RPMI7951 (cell line): ENCODE measurements at regions not wholly inside any gene's neighbourhood (a gene's known extent, or its start where the extent isn't known, plus 50 kb on each side); places are given as distances from the start of the nearest gene placed in this dataset.
A peak's percentile ranks its signal among the peaks of the same experiment; 100 is the strongest.

Experiments
- DNase-seq: peaks from one replicate; pipeline ENCODE4 v3.0.0-alpha.2; 2012; ENCODE audit warnings: low read depth

- no peak for DNase-seq
Measured at GRCh38 chrX:20863649-20864048, 510.6 kb upstream of the CNKSR2 start.

DNA sequence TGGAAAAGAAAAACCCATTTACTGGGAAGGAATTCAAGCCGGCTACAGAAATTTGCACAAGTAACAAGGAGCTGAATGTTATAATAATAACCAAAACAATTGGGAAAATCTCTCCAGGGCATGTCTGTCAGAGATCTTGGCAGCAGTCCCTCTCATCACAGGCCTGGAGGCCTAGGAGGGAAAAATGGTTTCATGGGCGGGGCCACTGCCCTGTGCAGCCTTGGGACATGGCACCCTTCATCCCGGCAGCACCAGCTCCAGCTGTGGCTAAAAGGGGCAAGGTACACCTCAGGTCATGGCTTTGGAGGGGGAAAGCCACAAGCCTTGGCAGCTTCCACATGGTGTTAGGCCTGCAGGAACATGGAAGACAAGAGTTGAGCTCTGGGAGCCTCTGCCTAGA, 513.1 kb upstream of the CNKSR2 start:
- no peak for DNase-seq

GRCh38 chrX:20857746-20858145, 516.5 kb upstream of the CNKSR2 start:
- peak; percentile 9 for DNase-seq

- no peak for DNase-seq
Measured at GRCh38 chrX:20838477-20838876, 535.7 kb upstream of the CNKSR2 start.

DNA sequence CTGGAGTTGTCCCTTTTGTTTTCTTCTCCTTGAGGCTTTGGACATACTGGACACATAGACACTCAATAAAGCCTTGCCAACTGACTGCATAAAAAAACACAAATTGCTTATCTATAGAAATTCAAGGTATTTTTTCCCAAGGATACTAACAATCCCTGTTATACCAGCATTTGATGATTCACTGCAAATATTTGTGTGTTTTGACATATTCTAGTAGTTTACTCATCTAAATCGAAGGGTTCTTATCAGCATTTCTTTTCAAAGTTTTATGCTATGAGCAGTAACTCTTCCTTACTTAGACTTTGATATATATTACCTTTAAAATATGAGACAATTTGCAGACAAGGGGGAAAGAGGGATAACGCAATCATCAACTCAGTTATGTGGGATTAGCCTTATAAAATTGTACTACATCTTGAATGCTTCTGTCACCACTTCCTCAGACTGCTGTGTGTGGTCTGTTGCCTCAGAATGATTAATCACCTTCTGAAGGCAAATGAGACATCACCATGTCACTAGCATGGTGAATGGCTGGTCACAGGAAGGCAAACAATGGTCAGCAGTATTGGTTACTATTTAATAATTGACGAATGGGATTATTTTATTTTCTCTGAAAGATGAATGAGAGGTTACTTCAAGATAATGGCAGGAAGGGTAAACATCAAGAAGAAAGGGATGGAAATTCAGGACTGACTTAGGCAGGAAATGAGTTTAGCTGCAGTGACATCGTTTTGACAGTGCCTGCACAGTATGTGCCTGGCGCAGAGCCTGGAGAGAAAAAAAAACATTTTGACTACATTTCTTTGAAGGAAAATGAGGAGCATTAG, 544.3 kb upstream of the CNKSR2 start:
- peak; percentile 4 for DNase-seq

DNA sequence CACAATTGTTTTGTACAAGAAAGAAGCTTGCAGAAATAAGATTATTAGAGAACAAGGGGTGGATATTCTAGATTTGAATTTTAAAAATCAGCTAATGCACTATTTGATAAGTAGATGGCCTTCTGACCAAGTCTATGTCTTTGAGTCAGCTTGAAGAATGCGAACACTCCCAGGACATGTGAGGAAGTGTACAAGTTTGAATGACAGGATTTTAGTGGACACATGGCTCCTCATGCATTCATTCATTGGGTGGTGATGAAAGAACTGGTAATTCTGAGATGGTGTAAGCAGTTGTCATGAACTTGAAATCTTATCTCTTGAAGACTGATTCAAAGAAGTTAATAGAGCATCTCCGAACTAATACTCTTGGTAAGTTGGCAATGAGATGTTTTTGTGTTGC, 548.2 kb upstream of the CNKSR2 start:
- DNase-seq = no peak

GRCh38 chrX:20803971-20804370, 537.3 kb upstream of the RPS6KA3 start:
- no peak for DNase-seq

DNA sequence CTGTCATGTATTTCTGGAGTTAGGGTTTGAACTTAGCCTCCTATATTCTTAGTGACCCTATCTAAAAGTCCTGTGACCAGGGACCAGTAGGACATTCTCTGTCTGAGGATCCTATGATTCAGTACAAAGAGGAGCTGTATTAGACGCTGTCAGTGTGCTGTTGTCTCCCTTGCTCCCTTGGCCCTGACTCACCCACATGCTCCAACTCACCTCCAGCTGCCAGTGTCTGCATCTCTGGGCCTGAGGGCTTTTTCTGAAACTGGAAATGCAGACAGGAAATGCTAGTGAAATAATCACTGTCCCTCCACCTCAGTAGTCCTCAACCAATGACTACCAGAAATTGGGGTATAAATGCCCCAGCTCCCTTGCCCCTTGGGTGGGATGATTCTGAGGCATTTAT, 535.3 kb upstream of the RPS6KA3 start:
- DNase-seq = peak; percentile 0

DNA sequence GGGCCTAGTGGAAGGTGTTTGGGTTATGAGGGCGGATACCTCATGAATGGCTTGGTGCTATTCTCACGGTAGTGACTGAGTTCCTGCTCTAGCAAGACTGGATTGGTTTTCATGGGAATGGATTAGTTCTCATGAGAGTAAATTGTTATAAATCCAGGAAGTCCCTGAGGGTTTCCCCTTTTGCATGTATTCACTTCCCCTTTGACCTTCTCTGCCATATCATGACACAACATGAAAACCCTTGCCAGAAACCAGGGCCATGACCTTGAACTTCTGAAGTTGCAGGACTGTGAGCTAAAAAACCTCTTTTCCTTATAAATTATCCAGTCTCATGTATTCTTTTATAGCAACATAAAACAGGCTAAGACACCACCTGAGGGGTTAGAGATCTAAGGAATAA, 529.7 kb upstream of the RPS6KA3 start:
- no peak for DNase-seq

GRCh38 chrX:20789103-20789502, 522.4 kb upstream of the RPS6KA3 start:
- DNase-seq = no peak

DNA sequence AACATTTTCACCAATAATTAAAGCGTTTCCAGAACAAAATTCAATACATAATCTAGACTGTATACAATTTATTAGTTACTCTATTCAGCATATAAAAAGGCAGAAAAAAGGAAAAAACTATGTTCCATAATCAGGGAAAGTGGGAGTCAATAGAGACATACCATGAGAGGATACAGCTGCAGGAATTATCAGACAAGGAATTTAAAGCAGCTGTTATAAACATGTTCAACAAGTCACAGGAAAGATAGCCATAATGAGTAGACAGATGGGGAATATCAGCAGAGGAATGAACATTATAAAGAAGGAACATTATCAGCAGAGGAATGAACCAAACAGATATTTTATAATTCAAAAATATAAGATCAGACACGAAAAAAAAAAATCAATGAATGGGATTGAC, 500.6 kb upstream of the RPS6KA3 start:
- DNase-seq = no peak

DNA sequence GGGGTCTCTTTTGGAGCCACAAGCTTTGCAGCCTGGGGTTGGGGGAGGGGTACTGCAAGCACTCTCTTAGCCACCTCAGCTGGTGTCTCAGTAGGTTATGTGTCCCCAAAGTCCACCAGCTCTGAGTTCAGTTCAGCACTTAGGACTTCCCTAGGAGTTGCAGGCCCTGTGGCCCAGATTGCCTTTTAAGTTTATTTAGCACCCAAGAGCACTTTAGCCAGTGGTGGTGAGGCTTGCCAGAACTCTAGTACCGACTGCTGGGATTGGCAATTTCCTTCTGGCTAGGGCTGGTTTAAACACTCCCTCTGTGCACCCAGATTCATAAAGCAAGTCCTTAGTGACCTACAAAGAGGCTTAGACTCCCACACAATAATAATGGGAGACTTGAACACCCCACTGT, 489.9 kb upstream of the RPS6KA3 start:
- DNase-seq = no peak

DNA sequence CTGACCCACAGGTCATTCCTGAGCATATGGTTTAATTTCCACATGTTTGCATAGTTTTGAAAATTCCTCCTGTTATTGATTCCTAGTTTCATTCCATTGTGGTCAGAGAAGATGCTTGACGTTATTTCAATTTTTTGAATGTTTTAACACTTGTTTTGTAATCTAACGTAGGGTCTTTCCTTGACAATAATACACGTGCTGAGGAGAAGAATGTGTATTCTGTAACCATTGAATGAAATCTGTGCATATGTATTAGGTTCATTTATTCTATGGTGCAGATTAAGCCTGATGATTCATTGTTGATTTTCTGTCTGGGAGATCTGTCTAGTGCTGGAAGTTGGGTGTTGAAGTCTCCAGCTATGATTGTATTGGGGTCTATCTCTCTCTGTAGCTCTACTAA, 486.4 kb upstream of the RPS6KA3 start:
- DNase-seq = no peak

DNA sequence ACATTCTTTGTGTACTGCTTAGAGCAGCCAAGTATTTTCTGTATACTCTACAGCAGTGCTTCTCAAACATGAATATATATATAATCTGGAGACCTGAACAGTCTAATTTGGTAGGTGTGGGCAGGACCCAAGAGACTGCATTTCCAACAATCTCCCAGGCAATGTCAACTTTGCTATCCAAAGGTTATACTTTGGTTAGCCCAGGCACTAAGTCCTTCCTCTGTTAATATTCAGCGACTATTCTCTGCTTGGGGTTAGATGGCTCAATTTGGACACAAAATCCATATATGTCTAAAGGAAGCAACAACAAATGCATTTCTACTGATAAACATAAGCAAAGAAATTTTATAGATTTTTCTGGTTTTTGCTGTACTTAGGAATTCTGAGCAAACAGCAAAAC, 480.0 kb upstream of the RPS6KA3 start:
- no peak for DNase-seq

DNA sequence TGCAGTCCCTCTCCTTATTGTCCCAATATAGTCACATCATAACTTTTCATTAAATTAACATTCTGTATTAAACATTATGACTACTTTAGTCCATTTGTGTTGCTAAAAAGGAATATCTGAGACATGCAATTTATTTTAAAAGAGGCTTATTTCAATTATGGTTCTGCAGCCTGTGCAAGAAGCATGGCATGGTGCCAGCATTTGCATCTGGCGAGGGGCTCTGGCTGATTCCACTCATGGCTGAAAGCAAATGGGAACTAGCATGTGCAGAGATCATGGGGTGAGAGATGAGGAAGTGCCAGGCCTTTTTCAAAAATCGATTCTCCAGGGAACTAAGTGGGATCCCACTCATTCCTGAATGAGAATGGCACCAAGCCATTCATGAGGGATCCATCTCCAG, 476.3 kb upstream of the RPS6KA3 start:
- DNase-seq = no peak

GRCh38 chrX:20742106-20742505, 475.4 kb upstream of the RPS6KA3 start:
- no peak for DNase-seq

DNA sequence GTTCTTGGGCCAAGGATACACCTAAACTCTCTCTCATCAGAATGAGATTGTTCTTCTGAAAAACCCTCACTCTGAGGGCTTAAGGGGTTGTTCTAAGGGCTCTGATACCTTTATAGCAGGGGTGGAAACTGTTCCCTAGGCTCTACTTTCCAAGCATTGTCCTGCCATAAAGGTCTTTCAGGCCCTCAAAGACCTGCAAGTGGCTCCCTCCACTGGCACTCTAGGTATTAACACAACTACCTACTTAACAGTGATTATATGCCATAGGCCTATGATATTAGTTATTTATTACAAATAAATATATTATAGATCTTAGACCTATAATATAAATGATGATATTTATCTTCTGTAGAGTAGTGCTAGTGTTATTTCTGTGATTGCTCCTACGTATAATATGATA, 473.7 kb upstream of the RPS6KA3 start:
- DNase-seq = no peak

GRCh38 chrX:20739038-20739745, 472.5 kb upstream of the RPS6KA3 start:
- DNase-seq = no peak

GRCh38 chrX:20729416-20729815, 462.7 kb upstream of the RPS6KA3 start:
- no peak for DNase-seq

- DNase-seq = no peak
Measured at GRCh38 chrX:20727447-20727846, 460.7 kb upstream of the RPS6KA3 start.

DNA sequence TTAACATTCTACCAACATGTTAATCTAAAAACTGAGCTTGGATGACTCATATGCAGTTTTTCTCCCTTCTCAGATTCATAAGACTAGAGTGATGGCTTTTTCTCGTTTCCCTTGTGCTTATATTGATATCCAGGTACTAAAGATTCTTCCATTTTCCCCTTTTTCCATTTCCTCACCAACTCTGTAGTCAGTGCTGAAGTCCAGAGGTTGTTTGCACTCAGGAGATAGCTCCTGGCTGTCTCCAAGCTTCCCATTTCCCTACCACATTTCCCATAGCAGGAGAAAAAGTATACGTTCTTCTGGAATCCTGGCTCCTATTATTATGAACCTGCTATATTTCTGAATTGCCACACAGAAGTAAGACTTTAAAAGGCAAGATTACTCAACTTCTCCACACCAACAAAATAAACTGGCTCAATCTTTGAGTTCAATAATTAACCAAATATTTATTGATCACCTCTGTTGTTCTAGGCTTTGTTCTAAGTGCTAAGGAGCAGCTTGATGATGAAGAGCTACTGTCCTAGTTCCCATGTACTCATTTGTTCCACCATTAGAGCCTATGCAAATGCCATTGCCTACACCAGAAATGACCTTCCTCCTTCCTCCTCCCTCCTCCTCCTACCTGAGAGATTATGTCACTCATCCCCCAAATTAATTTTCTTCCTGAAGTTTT, 454.4 kb upstream of the RPS6KA3 start:
- DNase-seq = no peak

DNA sequence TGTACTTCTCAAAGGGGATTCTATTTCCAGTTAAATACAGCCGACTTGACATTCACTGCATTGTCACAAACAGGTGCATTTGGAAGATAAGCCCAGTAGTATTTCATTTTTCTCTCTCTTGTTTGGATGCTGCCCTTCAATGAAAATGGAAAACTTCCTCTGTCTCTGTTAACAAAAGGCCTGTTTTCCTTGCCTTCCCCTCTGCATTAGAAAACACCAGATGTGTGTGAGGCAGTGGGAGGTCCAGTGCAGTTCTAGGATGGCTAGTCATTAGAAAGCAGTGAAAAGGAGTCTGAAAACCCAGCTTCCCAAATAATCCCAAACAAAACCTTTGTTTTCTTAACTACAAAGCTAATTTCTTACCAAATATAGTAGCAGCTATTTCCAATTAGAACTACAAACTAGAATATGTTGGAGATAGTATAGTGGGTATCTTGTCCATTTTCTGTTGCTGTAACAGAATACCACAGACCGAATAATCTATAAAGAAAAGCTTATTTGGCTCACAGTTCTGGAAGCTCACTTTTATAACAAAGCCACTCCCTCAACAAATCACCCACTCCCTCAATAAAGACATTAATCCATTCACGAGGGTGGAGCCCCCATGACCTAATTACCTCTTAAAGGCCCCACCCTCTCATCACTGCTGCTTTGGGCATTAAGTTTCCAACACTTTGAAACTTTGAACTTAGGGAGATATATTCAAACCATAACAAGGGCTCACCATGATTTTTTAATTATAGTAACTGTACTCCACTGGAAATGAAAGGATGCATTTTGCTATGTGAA, 452.1 kb upstream of the RPS6KA3 start:
- no peak for DNase-seq
